HUES64 (cell line): ENCODE measurements at regions not wholly inside any gene's neighbourhood (a gene's known extent, or its start where the extent isn't known, plus 50 kb on each side); places are given as distances from the start of the nearest gene placed in this dataset.

Experiments
- H3K27ac ChIP-seq: 2 replicates; pipeline ENCODE4 v1.7.0; 2013; ENCODE audit warnings: low read depth, low read length, inconsistent platforms
- H3K27me3 ChIP-seq: 2 replicates; pipeline ENCODE4 v1.6.1; 2013; ENCODE audit warnings: mild to moderate bottlenecking, low read length; ENCODE audit not compliant: insufficient read depth
- H3K36me3 ChIP-seq: 2 replicates; pipeline ENCODE4 v1.6.1; 2013; ENCODE audit warnings: mild to moderate bottlenecking, low read length; ENCODE audit not compliant: insufficient read depth
- H3K4me1 ChIP-seq: 2 replicates; pipeline ENCODE4 v1.6.1; 2013; ENCODE audit warnings: mild to moderate bottlenecking, low read length, moderate library complexity; ENCODE audit not compliant: insufficient read depth
- H3K4me3 ChIP-seq: 2 replicates; pipeline ENCODE4 v1.5.1; 2013; ENCODE audit warnings: mild to moderate bottlenecking, low read length, moderate library complexity
- H3K9ac ChIP-seq: 2 replicates; pipeline ENCODE4 v1.6.1; 2013; ENCODE audit warnings: mild to moderate bottlenecking, low read depth, low read length
- H3K9me3 ChIP-seq: 2 replicates; pipeline ENCODE4 v1.6.1; 2013; ENCODE audit warnings: low read depth, low read length; ENCODE audit not compliant: insufficient read depth
- WGBS: fragments of 150-250, 120-280 bp; methylation state at CpG from one replicate; pipeline ENCODE4 v1.1.7; 2013; ENCODE audit warnings: missing lambda C conversion rate; 5-methylcytosine and 5-hydroxymethylcytosine counted together

DNA sequence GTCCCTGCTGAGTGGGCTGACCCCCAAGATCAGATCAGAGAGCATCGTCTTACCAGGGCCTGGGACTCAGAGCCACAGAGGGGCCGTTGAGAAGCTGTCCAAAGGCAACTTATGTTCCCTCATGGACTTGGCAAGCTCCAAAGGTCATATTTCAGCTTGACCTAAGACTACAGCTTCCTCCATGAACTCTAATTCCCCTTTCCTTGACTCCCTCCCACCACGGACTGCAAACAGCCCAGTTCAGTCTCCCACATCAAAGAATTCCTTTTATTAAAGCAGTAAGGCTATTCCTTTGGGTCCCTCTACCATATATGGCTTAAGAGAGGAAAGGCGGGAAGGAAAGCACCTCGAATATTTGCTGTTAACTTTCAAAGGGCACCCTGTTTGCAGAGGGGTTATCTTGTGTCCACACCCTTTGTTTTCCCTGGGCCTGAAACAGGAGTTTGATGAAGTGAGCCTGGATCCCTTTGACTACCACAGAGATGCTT, 146.1 kb upstream of the THBS1 start:
- Histone ChIP-seq H3K27me3 (no peaks in the 10 kb centered on the region), H3K4me1 (peaks cover 22% of the 10 kb centered on the region), H3K9ac (no peak overlapping the region), H3K36me3 (no peaks in the 10 kb centered on the region), H3K27ac (peak overlapping the region; percentile 37; the same call in 1 of the 2 replicates), H3K4me3 (no peak overlapping the region), H3K9me3 (no peaks in the 10 kb centered on the region)
- 61% methylated on average over 5 of the region's 5 CpGs for WGBS

DNA sequence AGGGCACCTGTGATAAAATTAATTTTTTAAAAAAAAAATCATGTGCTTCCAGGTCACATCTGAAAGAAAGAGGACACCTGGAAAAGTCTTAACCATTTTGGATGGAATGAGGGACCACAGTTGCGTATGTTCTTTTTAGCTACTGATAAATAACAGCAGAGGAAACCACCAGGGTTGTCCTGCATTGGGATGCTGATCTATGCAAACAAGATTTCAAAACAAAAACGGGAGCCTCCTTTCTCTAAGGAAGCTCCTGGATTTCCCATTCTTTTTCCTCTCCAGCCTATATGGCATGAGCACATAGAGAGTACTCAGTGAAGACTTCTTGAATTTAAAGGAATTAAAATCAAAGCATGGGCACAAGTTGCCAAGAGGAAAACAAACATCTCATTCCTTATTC, 145.6 kb upstream of the THBS1 start:
- Histone ChIP-seq H3K9ac (no peak overlapping the region), H3K4me3 (no peak overlapping the region), H3K27ac (peak overlapping the region; percentile 37; the same call in 1 of the 2 replicates), H3K27me3 (no peaks in the 10 kb centered on the region), H3K9me3 (no peaks in the 10 kb centered on the region), H3K4me1 (peaks cover 17% of the 10 kb centered on the region), H3K36me3 (no peaks in the 10 kb centered on the region)
- 32% methylated on average over 2 of the region's 2 CpGs for WGBS

DNA sequence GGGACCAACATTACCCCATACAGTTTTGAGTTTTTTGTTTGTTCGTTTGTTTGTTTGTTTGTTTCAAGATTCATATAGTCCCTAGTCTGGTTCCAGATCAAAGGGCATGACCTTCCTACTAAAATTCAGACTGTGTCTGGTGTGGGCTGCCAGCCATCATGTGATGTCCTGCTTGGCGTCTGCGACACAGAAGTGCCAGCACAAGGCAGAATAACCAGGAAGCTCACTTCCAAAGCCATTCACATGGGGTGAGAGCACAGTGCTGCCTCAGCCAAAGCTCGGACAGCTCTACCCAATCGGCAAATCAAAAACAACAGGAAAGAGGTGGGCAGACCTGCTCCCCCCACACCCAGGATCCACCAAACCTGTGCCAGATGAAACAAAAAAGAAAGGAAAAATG, 142.6 kb upstream of the THBS1 start:
- Histone ChIP-seq H3K27me3 (no peaks in the 10 kb centered on the region), H3K4me1 (peaks cover 15% of the 10 kb centered on the region), H3K9me3 (no peaks in the 10 kb centered on the region), H3K36me3 (no peaks in the 10 kb centered on the region), H3K4me3 (no peak overlapping the region), H3K27ac (no peak overlapping the region), H3K9ac (no peak overlapping the region)
- 88% methylated on average over 4 of the region's 5 CpGs for WGBS

DNA sequence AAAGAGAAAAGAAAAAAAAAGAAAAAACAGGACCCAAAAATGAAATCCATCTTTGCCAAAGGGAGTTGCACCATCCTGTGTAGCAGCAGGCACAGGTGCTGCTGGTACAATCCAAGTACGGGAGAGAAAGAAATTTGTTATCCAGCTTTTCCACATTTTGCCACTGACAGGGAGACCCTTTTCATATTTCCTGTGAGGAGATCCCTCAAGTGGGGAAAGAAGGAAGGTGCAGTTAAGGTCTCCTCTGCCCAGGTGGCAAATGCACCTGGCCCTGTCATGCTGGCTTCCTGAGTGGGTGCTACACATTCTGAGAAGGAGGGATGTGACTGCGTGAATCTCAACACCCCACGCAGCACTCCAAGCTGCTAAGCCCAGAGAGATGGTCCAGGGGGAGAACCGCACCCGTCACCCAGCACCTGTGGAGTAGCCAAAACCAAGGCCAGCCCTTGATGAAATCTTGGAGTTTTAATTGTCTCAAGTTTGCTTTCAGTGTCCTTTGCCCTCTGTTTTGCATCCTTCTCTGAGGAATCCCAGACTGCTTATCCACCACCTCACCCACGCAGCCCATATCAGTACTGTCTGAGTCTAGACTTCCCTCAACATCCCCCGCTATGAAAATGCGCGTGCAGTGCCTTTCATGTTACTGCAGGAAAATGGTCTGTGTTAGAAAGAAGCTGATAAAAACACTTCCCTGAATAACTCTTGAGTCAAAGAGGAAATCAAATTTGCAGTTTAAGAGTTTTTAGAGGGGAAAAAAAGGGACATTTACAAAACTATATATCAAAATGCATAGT, 141.9 kb upstream of the THBS1 start:
- Histone ChIP-seq H3K9ac (no peak overlapping the region), H3K4me1 (peaks cover 15% of the 10 kb centered on the region), H3K27ac (no peak overlapping the region), H3K36me3 (no peaks in the 10 kb centered on the region), H3K27me3 (no peaks in the 10 kb centered on the region), H3K4me3 (no peak overlapping the region), H3K9me3 (no peaks in the 10 kb centered on the region)
- WGBS: 88% methylated on average over 9 of the region's 9 CpGs

DNA sequence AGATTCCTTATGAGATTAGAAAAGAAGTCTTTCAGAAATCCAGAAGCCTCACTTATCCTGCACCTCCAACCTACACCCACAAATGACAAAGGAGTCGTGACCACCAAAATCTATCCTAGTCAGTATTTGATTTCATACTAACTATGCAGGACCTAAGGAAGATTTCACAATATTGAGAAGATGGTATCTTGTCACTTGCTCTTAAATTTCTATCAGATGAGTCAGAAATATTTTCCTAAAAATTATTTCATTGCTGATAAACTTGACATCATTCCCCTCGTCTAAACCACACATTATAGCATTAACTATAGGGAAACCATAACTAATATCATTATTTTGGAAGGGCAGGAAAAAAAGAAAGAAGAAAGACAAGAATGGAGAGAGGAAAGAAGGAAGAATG, 138.0 kb upstream of the THBS1 start:
- H3K27ac ChIP-seq: no peak overlapping the region
- H3K36me3 ChIP-seq: no peaks in the 10 kb centered on the region
- H3K4me3 ChIP-seq: no peak overlapping the region
- H3K9ac ChIP-seq: no peak overlapping the region
- peaks cover 9% of the 10 kb centered on the region for H3K4me1 ChIP-seq
- 100% methylated on average over 1 of the region's 2 CpGs for WGBS
- no peaks in the 10 kb centered on the region for H3K9me3 ChIP-seq
- no peaks in the 10 kb centered on the region for H3K27me3 ChIP-seq

DNA sequence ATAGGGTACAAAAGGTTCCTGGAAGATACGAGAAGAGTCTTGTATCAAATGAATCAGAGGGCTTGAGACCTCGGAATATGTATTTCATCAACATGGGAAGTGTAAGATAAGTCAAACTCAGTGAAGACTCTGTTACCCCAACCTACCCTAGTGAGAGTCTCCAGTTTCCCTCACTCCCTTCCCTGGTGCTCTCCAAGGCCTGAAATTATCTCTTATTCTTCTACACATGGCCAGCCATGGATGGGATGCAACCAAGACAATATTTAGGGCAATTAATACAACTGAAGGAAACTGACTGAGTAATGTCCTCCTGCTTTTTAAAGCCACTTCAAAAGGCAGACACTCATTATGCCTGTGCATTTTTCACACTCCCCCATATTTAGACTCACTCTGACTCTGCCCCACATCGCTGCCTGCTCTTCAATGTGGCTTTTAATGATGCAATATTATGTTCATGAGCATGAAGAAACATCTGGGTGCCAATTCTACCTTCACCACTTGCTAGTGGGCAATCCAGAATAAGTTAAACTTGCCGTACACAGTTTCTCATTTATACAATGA, 137.1 kb upstream of the THBS1 start:
- WGBS: 90% methylated on average over 4 of the region's 4 CpGs
- no peaks in the 10 kb centered on the region for H3K27me3 ChIP-seq

DNA sequence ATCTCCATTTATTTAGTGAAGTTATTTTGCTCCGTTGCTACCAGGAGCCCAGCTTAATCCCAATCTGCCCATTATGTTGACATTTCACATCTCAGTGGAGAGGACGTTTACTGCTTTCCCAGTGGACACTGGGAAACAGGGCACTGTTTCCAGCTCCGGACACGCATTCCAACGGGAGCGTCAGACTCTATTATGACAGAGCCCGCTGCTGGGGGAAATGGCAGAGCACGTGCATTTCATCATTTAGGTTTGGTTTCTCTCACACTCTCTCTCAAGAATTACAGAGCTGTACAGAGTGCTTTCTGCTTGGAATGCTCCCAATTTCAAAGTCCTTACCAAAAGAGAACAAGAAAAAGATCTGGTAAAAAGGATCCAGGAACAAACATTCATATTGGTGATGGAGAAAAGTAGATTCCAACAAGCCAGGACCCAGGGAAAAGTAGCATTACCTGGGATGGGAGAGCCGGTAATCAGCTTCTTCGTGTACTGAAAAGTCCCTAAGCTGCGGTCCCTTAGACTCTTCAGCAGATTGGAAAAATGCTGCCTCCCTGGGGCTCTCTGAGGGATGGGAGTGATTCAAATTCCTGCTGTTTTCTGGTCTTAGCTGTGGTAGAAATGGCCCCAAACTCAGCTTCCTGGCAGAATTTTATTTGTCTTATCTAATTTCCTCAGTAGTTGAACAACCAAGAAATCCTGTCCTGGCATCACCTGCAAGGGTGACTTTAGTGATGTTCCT, 136.0 kb upstream of the THBS1 start:
- Histone ChIP-seq H3K27ac (no peak overlapping the region), H3K4me3 (no peak overlapping the region), H3K36me3 (no peaks in the 10 kb centered on the region), H3K27me3 (no peaks in the 10 kb centered on the region), H3K9me3 (no peaks in the 10 kb centered on the region), H3K9ac (no peak overlapping the region), H3K4me1 (peaks cover 9% of the 10 kb centered on the region)
- WGBS: 91% methylated on average over 11 of the region's 11 CpGs

More for the DNA sequence above, 137.1 kb upstream of the THBS1 start:
- Histone ChIP-seq H3K4me3 (no peak overlapping the region), H3K4me1 (peaks cover 9% of the 10 kb centered on the region), H3K9ac (no peak overlapping the region), H3K36me3 (no peaks in the 10 kb centered on the region), H3K27ac (no peak overlapping the region), H3K9me3 (no peaks in the 10 kb centered on the region)

DNA sequence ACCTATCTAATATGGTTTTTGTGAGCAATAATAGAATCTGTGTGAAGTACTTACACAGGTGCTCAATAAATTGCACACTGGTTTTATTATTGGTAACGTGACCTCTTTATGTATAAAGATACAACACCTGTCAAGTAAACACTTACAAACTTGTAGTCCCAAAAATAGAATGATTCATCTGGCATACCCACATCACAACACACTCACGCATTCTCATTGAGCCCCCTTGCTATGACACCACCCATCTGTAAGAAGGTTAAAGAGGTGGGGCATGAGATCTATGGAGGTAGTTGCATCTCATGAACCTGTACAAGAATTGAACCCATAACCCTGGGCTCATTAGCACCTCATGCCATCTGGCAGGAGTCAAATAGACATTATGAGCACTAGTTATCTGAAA, 134.9 kb upstream of the THBS1 start:
- Histone ChIP-seq H3K27ac (no peak overlapping the region), H3K9me3 (no peaks in the 10 kb centered on the region), H3K36me3 (no peaks in the 10 kb centered on the region), H3K4me3 (no peak overlapping the region), H3K4me1 (peaks cover 9% of the 10 kb centered on the region), H3K9ac (no peak overlapping the region), H3K27me3 (no peaks in the 10 kb centered on the region)
- WGBS: 100% methylated on average over 2 of the region's 2 CpGs

DNA sequence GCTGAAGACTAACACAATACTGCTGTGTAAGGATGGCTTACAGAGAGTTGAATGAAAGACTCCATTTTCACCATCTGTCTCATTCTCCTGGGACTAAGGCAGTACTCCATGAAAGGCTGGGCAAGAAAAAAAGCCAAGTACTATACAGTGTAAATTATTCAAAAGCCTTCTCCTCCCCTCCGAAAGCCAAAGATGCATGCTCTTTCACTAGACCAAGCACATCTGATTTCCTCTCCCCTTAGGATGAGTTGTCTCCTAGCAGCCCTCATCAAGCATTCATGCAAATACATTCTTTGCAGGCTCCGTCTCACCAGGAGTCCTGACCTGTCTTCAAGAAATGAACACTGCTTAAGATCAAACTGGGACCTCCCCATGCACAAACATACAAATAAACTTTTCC, 133.5 kb upstream of the THBS1 start:
- Histone ChIP-seq H3K36me3 (no peaks in the 10 kb centered on the region), H3K27ac (no peak overlapping the region), H3K9ac (no peak overlapping the region), H3K4me3 (no peak overlapping the region), H3K9me3 (no peaks in the 10 kb centered on the region), H3K27me3 (no peaks in the 10 kb centered on the region), H3K4me1 (peaks cover 9% of the 10 kb centered on the region)
- 73% methylated on average over 2 of the region's 2 CpGs for WGBS

DNA sequence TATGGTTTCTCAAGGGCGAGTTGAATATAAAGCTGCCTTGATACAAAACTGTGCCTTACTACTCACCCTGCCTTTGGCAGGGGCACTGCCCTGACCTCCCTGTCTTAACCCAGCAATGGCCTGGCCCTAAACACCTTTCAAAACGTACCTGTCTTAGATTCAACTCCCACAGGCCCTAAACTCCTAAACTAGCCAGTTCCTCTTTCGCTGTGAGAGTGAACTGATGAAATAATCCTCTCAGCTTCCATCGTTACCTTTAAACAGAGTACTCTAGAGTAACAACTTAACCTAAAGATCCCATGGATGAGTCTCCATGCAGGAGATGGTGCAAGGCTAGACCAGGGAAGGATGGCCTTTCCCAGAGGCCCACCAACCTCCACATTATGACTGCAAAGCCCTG, 133.0 kb upstream of the THBS1 start:
- H3K27ac ChIP-seq: no peak overlapping the region
- H3K9me3 ChIP-seq: no peaks in the 10 kb centered on the region
- no peak overlapping the region for H3K4me3 ChIP-seq
- H3K4me1 ChIP-seq: peaks cover 9% of the 10 kb centered on the region
- no peaks in the 10 kb centered on the region for H3K36me3 ChIP-seq
- WGBS: 91% methylated on average over 4 of the region's 4 CpGs
- no peaks in the 10 kb centered on the region for H3K27me3 ChIP-seq
- H3K9ac ChIP-seq: no peak overlapping the region

DNA sequence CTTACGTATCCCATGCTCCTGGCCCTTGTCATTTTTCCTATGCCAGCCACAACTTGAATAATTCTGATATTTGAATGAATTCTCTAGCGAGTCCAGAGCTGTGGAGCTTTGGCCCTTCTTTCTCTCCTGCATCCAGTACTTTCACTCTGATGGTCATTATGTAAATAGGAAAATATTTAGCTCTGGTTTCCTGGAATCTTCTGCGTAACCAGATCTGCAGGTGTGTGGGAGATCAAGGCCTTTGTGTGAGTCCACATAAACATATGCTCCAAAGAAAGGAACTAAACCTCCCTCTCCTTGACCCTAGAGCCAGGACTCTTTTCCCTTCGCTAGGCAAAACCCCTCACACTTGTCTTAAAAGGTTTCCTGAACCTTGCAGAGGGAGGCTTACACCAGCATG, 132.5 kb upstream of the THBS1 start:
- H3K9me3 ChIP-seq: no peaks in the 10 kb centered on the region
- H3K27ac ChIP-seq: no peak overlapping the region
- WGBS: 95% methylated on average over 4 of the region's 4 CpGs

More for the DNA sequence above, 132.5 kb upstream of the THBS1 start:
- Histone ChIP-seq H3K27me3 (no peaks in the 10 kb centered on the region), H3K4me3 (no peak overlapping the region), H3K4me1 (peaks cover 9% of the 10 kb centered on the region), H3K36me3 (no peaks in the 10 kb centered on the region), H3K9ac (no peak overlapping the region)
